ENCODE measurements at regions not wholly inside any gene's neighbourhood (a gene's known extent, or its start where the extent isn't known, plus 50 kb on each side); places are given as distances from the start of the nearest gene placed in this dataset.

DNA sequence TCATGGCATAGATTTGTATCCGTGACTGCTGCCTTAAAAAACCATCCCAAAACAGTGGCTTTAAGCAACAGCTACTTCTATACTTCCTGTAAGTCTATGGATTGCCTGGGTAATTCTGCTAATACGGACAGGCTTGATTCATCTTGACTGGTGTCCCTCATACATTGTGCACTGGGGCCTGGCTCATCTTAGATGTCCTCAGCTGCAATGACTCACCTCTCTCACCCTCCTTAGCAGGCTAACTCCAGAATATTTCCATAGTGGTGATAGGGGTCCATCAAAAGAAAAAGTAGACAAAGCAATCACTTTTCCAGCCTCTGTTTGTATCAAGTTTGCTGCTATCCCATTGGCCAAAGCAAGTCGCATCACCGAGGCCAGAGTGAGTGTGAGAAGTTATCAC is 409.1 kb upstream of the KAZN start:
- DNase-seq (ENCODE audit: low read depth, low spot score) = no peak

DNA sequence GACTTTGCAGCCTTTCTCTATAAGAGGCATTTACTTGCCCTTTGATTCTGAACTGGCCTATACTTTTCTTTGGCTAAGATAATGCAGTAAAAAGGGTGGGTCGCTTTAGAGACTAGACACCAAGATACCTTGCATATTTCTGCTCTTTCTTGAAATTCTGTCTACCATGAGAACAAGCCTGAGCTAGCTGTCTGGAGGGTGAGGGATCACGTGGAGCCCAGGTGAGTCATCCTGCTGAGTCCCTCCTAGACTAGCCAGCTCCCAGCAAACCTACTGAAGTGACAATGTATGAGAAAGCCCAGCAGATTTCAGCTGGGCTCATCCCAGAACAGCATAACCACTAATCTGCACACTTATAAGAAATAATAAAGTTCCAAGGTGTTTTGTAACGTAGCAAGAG is 408.0 kb upstream of the KAZN start:
- no peak for DNase-seq (ENCODE audit: low read depth, low spot score)

DNA sequence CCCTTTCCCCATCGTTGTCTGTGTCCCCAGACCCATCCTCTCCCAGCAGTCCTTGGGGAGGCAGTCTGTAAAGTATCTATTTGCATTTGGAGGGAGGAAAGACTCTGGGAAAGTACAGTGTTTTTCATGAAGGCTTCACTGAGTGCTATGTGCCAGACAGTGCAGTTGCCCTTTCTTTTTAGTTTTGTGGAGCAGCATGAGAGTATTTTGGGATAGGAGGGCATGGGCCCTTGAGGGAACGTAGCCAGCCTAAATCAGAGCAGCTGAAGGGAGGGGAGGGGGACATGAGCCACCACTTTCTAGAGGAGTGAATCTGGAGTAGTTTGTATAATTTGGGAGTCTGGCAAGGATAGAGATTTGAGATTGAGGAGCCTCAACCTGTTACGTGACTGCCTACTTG is 404.0 kb upstream of the KAZN start:
- DNase-seq (ENCODE audit: low read depth, low spot score) = no peak

DNA sequence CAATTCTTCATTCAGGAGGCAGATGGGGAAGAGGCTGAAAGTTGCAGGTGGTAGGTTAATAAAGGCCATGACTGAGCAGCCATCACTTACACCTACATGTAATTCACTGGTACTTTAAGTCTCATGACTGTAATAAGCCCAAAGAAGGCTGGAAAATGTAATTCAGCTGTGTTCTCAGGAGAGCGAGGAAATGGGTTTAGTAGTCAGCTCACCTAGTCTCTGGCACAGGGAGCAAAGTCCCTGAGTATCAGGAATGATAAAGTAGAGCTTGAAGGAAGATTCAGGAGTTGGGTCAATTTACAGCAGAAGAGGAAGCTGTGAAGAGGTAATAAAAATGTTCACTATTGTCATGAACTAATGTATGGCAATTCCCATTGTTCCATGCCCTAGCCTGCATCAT is 393.4 kb upstream of the KAZN start:
- DNase-seq (ENCODE audit: low read depth, low spot score) = no peak

DNA sequence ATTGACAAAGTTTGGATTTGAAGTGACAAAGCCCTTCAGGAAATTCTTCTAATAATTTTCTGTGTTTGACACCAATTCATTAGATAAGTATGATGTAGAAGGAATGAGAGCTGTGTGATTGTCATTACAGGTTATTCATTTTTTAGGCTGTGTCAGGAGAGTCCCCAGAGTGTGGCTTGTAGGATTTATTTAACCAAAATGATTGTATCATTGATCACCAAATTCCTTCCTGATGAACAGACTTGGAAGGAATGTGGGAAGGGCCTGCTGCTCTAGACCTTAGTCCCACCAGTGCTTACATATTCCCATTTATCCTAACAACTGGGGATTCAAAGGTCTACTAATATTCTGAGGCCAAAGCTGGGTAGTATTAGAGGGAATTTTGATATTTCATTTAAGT is 383.3 kb upstream of the KAZN start:
- DNase-seq (ENCODE audit: low read depth, low spot score) = no peak

GRCh38 chr1:14217384-14217783 is 381.1 kb upstream of the KAZN start:
- no peak for DNase-seq (ENCODE audit: low read depth, low spot score)

GRCh38 chr1:14220324-14220723 is 378.2 kb upstream of the KAZN start:
- no peak for DNase-seq (ENCODE audit: low read depth, low spot score)

- DNase-seq (ENCODE audit: low read depth, low spot score) = no peak
Observed at GRCh38 chr1:14220811-14221210, 377.7 kb upstream of the KAZN start.

- DNase-seq (ENCODE audit: low read depth, low spot score) = no peak
Observed at GRCh38 chr1:14222086-14222485, 376.4 kb upstream of the KAZN start.

DNA sequence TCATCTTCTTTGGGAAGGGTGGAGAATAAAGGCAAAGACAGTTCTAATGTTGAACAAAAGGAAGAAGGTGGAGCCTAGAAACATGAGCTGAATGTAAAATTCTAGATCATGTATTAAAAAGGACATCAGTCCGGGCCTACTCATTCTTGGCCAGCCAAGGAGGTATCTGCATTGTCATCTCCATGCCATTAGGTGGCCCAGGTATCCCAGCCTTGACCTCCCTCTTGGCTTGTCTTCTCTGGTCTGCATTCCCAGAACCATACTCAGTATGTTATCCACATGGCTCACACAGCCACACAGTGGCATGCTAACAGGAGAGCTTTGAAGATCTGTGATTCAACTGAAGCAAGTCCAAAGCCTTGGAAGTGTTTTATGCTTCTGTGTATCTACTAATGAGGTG is 369.8 kb upstream of the KAZN start:
- DNase-seq (ENCODE audit: low read depth, low spot score) = no peak

- DNase-seq (ENCODE audit: low read depth, low spot score) = no peak
Observed at GRCh38 chr1:14233510-14233909, 365.0 kb upstream of the KAZN start.

- no peak for DNase-seq (ENCODE audit: low read depth, low spot score)
Observed at GRCh38 chr1:14236097-14236496, 362.4 kb upstream of the KAZN start.

DNA sequence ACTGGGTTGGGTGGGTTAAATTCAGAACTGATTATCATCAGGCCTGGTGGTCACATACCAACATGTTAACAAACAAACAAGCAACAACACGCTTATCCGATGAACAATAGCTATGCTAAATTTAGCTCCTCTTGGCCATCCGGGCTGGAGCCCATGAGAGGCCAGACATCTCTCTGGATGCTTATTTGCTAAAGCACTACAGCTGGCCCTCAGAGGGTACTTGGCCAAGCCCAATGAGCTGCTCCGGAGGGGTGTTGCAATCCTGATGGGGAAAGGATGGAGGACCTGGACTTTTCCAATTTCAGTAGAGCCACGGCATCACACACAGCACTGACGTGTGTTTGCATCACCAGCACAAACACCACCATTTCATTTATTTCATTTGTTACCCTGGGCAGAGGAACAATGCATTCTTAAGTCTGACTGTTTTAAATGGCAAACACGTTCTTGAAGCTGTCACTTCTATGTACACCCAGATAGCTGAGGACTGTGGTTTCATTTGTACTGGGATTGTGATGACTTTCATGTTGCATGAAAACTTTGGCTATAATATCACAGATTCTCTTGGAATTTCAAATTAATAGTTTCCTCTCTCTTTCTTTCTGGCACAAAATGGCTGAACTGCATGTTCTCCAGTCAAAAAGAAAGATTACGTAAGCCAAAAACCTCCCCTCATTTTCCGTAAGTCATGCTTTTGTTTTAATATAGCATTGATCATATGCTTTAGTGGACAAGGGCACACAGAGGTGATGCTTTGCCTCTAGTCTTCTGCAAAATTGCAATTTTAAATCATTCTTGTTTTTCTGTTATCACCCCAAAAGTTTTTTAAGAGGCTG is 359.8 kb upstream of the KAZN start:
- DNase-seq (ENCODE audit: low read depth, low spot score) = no peak

DNA sequence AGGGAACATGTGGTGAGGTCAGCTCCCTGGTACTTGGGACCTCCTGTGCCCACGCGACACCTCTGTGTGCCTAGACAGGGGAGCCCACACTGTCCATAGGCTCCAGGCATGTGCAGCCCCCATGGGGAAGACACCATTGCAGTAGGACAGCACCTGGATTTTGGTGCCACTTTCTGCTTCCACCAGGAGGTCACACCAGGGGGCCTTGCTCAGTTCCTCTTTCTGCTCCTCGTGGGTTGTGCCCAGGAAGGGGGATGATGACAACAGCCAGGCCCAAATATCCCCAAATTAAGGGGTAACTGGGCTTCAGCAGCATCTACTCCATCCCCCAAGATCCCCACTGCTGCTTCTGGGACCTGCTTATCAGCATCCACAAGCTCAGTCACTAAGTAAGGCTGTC is 358.2 kb upstream of the KAZN start:
- DNase-seq (ENCODE audit: low read depth, low spot score) = no peak

GRCh38 chr1:14242123-14242522 is 356.4 kb upstream of the KAZN start:
- DNase-seq (ENCODE audit: low read depth, low spot score) = no peak

GRCh38 chr1:14242870-14243269 is 355.6 kb upstream of the KAZN start:
- DNase-seq (ENCODE audit: low read depth, low spot score) = no peak

- DNase-seq (ENCODE audit: low read depth, low spot score) = no peak
Observed at GRCh38 chr1:14245954-14246353, 352.5 kb upstream of the KAZN start.

- no peak for DNase-seq (ENCODE audit: low read depth, low spot score)
Observed at GRCh38 chr1:14246471-14246870, 352.0 kb upstream of the KAZN start.

DNA sequence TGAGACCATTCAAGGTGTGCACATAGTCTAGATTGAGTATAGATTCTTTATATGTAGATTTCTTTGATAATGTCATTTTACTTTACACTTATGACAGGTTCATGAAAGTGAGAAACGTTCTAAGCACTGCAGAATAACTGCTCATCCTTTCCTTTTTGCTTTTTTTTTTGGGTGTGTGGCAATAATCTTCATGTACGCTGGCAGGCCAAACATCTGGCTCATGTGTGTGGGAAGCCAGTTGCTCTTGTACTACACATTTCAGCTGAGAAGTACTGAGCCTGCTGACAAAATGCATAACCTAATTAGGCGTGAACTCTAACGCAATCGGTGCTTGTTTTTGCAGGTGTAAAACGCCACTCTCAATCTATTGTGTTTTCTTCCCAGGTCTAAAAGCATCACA is 350.8 kb upstream of the KAZN start:
- no peak for DNase-seq (ENCODE audit: low read depth, low spot score)

DNA sequence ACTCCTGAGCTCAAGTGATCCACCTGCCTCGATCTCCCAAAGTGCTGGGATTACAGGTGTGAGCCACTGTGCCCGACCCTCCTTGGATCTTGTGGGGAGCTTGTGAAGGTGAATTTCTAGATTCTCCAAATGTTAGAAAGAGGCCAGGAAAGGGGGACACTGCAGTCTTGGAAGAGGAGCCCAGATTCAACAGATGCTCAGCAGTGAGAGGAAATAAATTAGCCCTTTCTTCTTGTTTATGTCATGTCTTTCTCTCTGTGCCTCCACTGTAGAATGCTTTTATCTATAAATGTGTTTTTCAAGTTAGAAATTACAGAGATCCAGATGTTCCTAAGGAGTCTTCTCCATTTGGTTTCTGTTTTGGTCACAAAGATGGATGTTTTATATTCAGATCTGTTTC is 346.6 kb upstream of the KAZN start:
- no peak for DNase-seq (ENCODE audit: low read depth, low spot score)

- DNase-seq (ENCODE audit: low read depth, low spot score) = no peak
Observed at GRCh38 chr1:14253676-14254075, 344.8 kb upstream of the KAZN start.

GRCh38 chr1:14254251-14254650 is 344.2 kb upstream of the KAZN start:
- DNase-seq (ENCODE audit: low read depth, low spot score) = no peak

DNA sequence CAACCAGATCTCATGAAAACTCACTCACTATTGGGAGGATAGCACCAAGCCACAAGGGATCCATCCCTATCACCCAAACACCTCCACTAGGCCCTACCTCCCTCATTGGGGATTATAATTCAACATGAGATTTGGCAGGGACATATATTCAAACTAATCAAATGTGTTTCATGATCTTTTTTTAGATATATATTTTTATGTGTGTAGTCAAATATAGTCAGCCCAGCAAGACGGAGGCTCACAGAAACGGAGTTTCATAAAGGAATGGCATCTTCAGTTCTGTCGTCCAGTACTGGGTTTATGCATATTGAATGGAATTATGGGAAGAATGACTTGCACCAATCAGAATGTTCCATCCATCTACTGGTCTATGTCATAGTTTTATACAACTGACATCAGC is 343.3 kb upstream of the KAZN start:
- DNase-seq (ENCODE audit: low read depth, low spot score) = no peak

- no peak for DNase-seq (ENCODE audit: low read depth, low spot score)
Observed at GRCh38 chr1:14255711-14256110, 342.8 kb upstream of the KAZN start.

All from brain pericyte (primary cell).